ENCODE measurements at regions not wholly inside any gene's neighbourhood (a gene's known extent, or its start where the extent isn't known, plus 50 kb on each side); places are given as distances from the start of the nearest gene placed in this dataset.
"Not testable (repeated sequence)": the region's sequence is repeated elsewhere in the genome, so short reads cannot be mapped to it uniquely, and the experiment has no call there.

GRCh38 chr11:96520939-96521338, 131.1 kb downstream of the JRKL start:
- no peak for DNase-seq (ENCODE audit: low spot score)

GRCh38 chr11:96523656-96524055, 133.8 kb downstream of the JRKL start:
- no peak for DNase-seq (ENCODE audit: low spot score)

GRCh38 chr11:96524475-96524874, 134.7 kb downstream of the JRKL start:
- DNase-seq (ENCODE audit: low spot score): no peak

GRCh38 chr11:96530473-96530872, 140.7 kb downstream of the JRKL start:
- DNase-seq (ENCODE audit: low spot score): no peak

- no peak for DNase-seq (ENCODE audit: low spot score)
Observed at GRCh38 chr11:96538104-96538503, 148.3 kb downstream of the JRKL start.

- no peak for DNase-seq (ENCODE audit: low spot score)
Observed at GRCh38 chr11:96538622-96539021, 148.8 kb downstream of the JRKL start.

- no peak for DNase-seq (ENCODE audit: low spot score)
Observed at GRCh38 chr11:96540875-96541274, 151.1 kb downstream of the JRKL start.

- DNase-seq (ENCODE audit: low spot score): no peak
Observed at GRCh38 chr11:96543177-96543576, 153.4 kb downstream of the JRKL start.

- DNase-seq (ENCODE audit: low spot score): not testable (repeated sequence)
Observed at GRCh38 chr11:96545192-96545591, 155.4 kb downstream of the JRKL start.

- no peak for DNase-seq (ENCODE audit: low spot score)
Observed at GRCh38 chr11:96551136-96551535, 161.3 kb downstream of the JRKL start.

- DNase-seq (ENCODE audit: low spot score): no peak
Observed at GRCh38 chr11:96554236-96554820, 164.5 kb downstream of the JRKL start.

- DNase-seq (ENCODE audit: low spot score): not testable (repeated sequence)
Observed at GRCh38 chr11:96555826-96556225, 166.0 kb downstream of the JRKL start.

- DNase-seq (ENCODE audit: low spot score): not testable (repeated sequence)
Observed at GRCh38 chr11:96560727-96561126, 170.9 kb downstream of the JRKL start.

GRCh38 chr11:96567176-96567575, 177.4 kb downstream of the JRKL start:
- no peak for DNase-seq (ENCODE audit: low spot score)

GRCh38 chr11:96567667-96568066, 177.9 kb downstream of the JRKL start:
- DNase-seq (ENCODE audit: low spot score): no peak

GRCh38 chr11:96576383-96576782, 186.6 kb downstream of the JRKL start:
- DNase-seq (ENCODE audit: low spot score): no peak

- DNase-seq (ENCODE audit: low spot score): no peak
Observed at GRCh38 chr11:96578379-96578778, 188.6 kb downstream of the JRKL start.

GRCh38 chr11:96579656-96580055, 189.8 kb downstream of the JRKL start:
- no peak for DNase-seq (ENCODE audit: low spot score)

GRCh38 chr11:96580476-96581040, 190.7 kb downstream of the JRKL start:
- no peak for DNase-seq (ENCODE audit: low spot score)

- DNase-seq (ENCODE audit: low spot score): not testable (repeated sequence)
Observed at GRCh38 chr11:96585944-96586880, 196.4 kb downstream of the JRKL start.

GRCh38 chr11:96588793-96589192, 199.0 kb downstream of the JRKL start:
- DNase-seq (ENCODE audit: low spot score): not testable (repeated sequence)

GRCh38 chr11:96595011-96595410, 205.2 kb downstream of the JRKL start:
- no peak for DNase-seq (ENCODE audit: low spot score)

All from ecto neural progenitor cell (in vitro differentiated cells).